ENCODE measurements at regions not wholly inside any gene's neighbourhood (a gene's known extent, or its start where the extent isn't known, plus 50 kb on each side); places are given as distances from the start of the nearest gene placed in this dataset.

GRCh38 chr5:52562473-52562872, 225.2 kb upstream of the ITGA1 start:
- no peak for TF ChIP-seq CTCF (IDR thresholded peaks at IDR 0.05; ENCODE audit: unreplicated experiment)
- H3K4me1 Mint-ChIP-seq (ENCODE audit: unreplicated experiment), result no peaks in the 10 kb centered on the region
- no peaks in the 10 kb centered on the region for H3K27me3 Mint-ChIP-seq (ENCODE audit: unreplicated experiment)
- no peaks in the 10 kb centered on the region for H3K36me3 Mint-ChIP-seq (ENCODE audit: low read depth, unreplicated experiment)
- no peaks in the 10 kb centered on the region for H3K9me3 Mint-ChIP-seq (ENCODE audit: unreplicated experiment)
- no peak overlapping the region for H3K4me3 Mint-ChIP-seq (ENCODE audit: unreplicated experiment)
- DNase-seq (ENCODE audit: low spot score), result no peak
- no peak overlapping the region for H3K27ac Mint-ChIP-seq (ENCODE audit: unreplicated experiment)

GRCh38 chr5:52564587-52564986, 223.1 kb upstream of the ITGA1 start:
- Mint-ChIP-seq H3K9me3 (ENCODE audit: unreplicated experiment) (no peaks in the 10 kb centered on the region), H3K36me3 (ENCODE audit: low read depth, unreplicated experiment) (no peaks in the 10 kb centered on the region), H3K4me1 (ENCODE audit: unreplicated experiment) (no peaks in the 10 kb centered on the region), H3K4me3 (ENCODE audit: unreplicated experiment) (no peak overlapping the region), H3K27me3 (ENCODE audit: unreplicated experiment) (no peaks in the 10 kb centered on the region), H3K27ac (ENCODE audit: unreplicated experiment) (no peak overlapping the region)
- DNase-seq (ENCODE audit: low spot score), result no peak
- TF ChIP-seq CTCF (IDR thresholded peaks at IDR 0.05; ENCODE audit: unreplicated experiment), result no peak

GRCh38 chr5:52577546-52577945, 210.2 kb upstream of the ITGA1 start:
- H3K4me3 Mint-ChIP-seq (ENCODE audit: unreplicated experiment), result no peak overlapping the region
- no peak for TF ChIP-seq CTCF (IDR thresholded peaks at IDR 0.05; ENCODE audit: unreplicated experiment)
- no peaks in the 10 kb centered on the region for H3K9me3 Mint-ChIP-seq (ENCODE audit: unreplicated experiment)
- no peak overlapping the region for H3K27ac Mint-ChIP-seq (ENCODE audit: unreplicated experiment)
- DNase-seq (ENCODE audit: low spot score), result no peak
- H3K36me3 Mint-ChIP-seq (ENCODE audit: low read depth, unreplicated experiment), result no peaks in the 10 kb centered on the region
- no peaks in the 10 kb centered on the region for H3K27me3 Mint-ChIP-seq (ENCODE audit: unreplicated experiment)
- no peaks in the 10 kb centered on the region for H3K4me1 Mint-ChIP-seq (ENCODE audit: unreplicated experiment)

- H3K27me3 Mint-ChIP-seq (ENCODE audit: unreplicated experiment), result no peaks in the 10 kb centered on the region
- no peak for DNase-seq (ENCODE audit: low spot score)
- no peaks in the 10 kb centered on the region for H3K9me3 Mint-ChIP-seq (ENCODE audit: unreplicated experiment)
- no peak overlapping the region for H3K4me3 Mint-ChIP-seq (ENCODE audit: unreplicated experiment)
- no peak for TF ChIP-seq CTCF (IDR thresholded peaks at IDR 0.05; ENCODE audit: unreplicated experiment)
- no peak overlapping the region for H3K27ac Mint-ChIP-seq (ENCODE audit: unreplicated experiment)
- no peaks in the 10 kb centered on the region for H3K4me1 Mint-ChIP-seq (ENCODE audit: unreplicated experiment)
- no peaks in the 10 kb centered on the region for H3K36me3 Mint-ChIP-seq (ENCODE audit: low read depth, unreplicated experiment)
Measured at GRCh38 chr5:52579391-52579790, 208.3 kb upstream of the ITGA1 start.

GRCh38 chr5:52580921-52581320, 206.8 kb upstream of the ITGA1 start:
- no peaks in the 10 kb centered on the region for H3K4me1 Mint-ChIP-seq (ENCODE audit: unreplicated experiment)
- no peaks in the 10 kb centered on the region for H3K36me3 Mint-ChIP-seq (ENCODE audit: low read depth, unreplicated experiment)
- DNase-seq (ENCODE audit: low spot score), result no peak
- no peaks in the 10 kb centered on the region for H3K27me3 Mint-ChIP-seq (ENCODE audit: unreplicated experiment)
- no peak overlapping the region for H3K27ac Mint-ChIP-seq (ENCODE audit: unreplicated experiment)
- H3K9me3 Mint-ChIP-seq (ENCODE audit: unreplicated experiment), result no peaks in the 10 kb centered on the region
- H3K4me3 Mint-ChIP-seq (ENCODE audit: unreplicated experiment), result no peak overlapping the region
- TF ChIP-seq CTCF (IDR thresholded peaks at IDR 0.05; ENCODE audit: unreplicated experiment), result no peak

Data from endothelial cell (in vitro differentiated cells).